OCI-LY1 (cell line): ENCODE measurements at regions not wholly inside any gene's neighbourhood (a gene's known extent, or its start where the extent isn't known, plus 50 kb on each side); places are given as distances from the start of the nearest gene placed in this dataset.

Experiments
- EZH2 ChIP-seq: fragments of 200-600 bp; sonication (generic), shearing (Covaris generic); IDR thresholded peaks from 2 replicates; pipeline ENCODE4 v1.8.0; 2017; ENCODE audit warnings: borderline replicate concordance, mixed run types, mild to moderate bottlenecking, antibody characterized with exemption, low read length, moderate library complexity, mixed read lengths
- TF ChIP-seq, protein P1 (sequence below): fragments of 200-600 bp; sonication (generic), shearing (Covaris generic); IDR thresholded peaks from 2 replicates; pipeline ENCODE4 v1.5.1; 2017; ENCODE audit warnings: mild to moderate bottlenecking, antibody characterized with exemption, low read length, moderate library complexity, mixed read lengths

DNA sequence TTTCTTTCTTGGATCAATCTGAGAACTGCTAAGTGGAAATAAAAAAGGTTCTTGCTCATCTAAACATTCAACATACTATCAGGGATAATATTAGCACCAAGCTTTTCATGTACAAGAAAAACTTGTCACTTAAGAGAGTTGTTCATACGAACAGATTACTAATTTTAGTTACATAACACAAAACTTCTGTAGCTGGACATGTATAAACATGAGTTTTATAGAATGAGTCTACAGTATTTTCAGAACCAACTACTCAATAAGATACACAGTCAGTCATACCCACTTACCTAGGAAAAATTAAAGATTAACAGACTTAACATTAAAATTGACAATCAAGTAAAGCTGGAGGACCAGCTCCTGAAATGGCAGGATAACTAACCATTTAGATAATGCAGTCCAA, 540.1 kb upstream of the FAM241A start:
- no peak for TF ChIP-seq EZH2
- TF ChIP-seq, protein P1, sequence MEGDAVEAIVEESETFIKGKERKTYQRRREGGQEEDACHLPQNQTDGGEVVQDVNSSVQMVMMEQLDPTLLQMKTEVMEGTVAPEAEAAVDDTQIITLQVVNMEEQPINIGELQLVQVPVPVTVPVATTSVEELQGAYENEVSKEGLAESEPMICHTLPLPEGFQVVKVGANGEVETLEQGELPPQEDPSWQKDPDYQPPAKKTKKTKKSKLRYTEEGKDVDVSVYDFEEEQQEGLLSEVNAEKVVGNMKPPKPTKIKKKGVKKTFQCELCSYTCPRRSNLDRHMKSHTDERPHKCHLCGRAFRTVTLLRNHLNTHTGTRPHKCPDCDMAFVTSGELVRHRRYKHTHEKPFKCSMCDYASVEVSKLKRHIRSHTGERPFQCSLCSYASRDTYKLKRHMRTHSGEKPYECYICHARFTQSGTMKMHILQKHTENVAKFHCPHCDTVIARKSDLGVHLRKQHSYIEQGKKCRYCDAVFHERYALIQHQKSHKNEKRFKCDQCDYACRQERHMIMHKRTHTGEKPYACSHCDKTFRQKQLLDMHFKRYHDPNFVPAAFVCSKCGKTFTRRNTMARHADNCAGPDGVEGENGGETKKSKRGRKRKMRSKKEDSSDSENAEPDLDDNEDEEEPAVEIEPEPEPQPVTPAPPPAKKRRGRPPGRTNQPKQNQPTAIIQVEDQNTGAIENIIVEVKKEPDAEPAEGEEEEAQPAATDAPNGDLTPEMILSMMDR: no peak
